GM12878 (cell line): ENCODE measurements at regions not wholly inside any gene's neighbourhood (a gene's known extent, or its start where the extent isn't known, plus 50 kb on each side); places are given as distances from the start of the nearest gene placed in this dataset.

Source experiments
- ATAC-seq: fragments of 200-7000 bp; cut with Tn5 transposase; 3 replicates; pipeline ENCODE4 v1.9.1; 2020; ENCODE audit warnings: mild to moderate bottlenecking, moderate library complexity
- BruUV-seq: library from RNA; stranded (reverse); fragments of 400-500 nt; replicated peaks from 2 replicates; lab custom pipeline; 2021; lab: Mats Ljungman, UMichigan
- CTCF ChIA-PET: fragments of 300-600 bp; sonication (Branson Sonifier 250); formaldehyde crosslinking; extraction: SDS; loops from one replicate; lab custom pipeline; 2021; ENCODE audit warnings: inconsistent platforms; lab: Yijun Ruan, JAX
- POLR2A ChIA-PET: fragments of 350-600 bp; formaldehyde crosslinking; extraction: SDS; loops from one replicate; lab custom pipeline; 2021; ENCODE audit warnings: inconsistent platforms; lab: Charles Lee
- RAD21 ChIA-PET: fragments of 300-600 bp; sonication (Branson Sonifier 250); formaldehyde crosslinking; loops from one replicate; lab custom pipeline; 2023; ENCODE audit warnings: antibody characterized with exemption; ENCODE audit not compliant: unreplicated experiment; lab: Charles Lee
- SMC1A ChIA-PET: fragments of 300-600 bp; sonication (Branson Sonifier 250); formaldehyde crosslinking; loops from one replicate; lab custom pipeline; 2023; ENCODE audit not compliant: unreplicated experiment, uncharacterized antibody; lab: Charles Lee
- DNase-seq: peaks from one replicate; pipeline ENCODE4 v3.0.0-alpha.2; 2011; ENCODE audit warnings: low read depth, low spot score
- FAIRE-seq: peaks from 3 replicates; lab custom pipeline; 2011; peaks lifted over from hg19 to GRCh38; lab: Jason Lieb, UNC
- H2AFZ ChIP-seq: 2 replicates; pipeline ENCODE4 v1.6.0; 2011; ENCODE audit warnings: low read depth, low read length, control low read depth; ENCODE audit not compliant: control insufficient read depth
- H3K27ac ChIP-seq: 2 replicates; pipeline ENCODE4 v1.5.1; 2011; ENCODE audit warnings: control low read depth; ENCODE audit not compliant: control insufficient read depth, insufficient read depth
- H3K27me3 ChIP-seq, 2 experiments: replicated peaks in 1 of 2; 2 replicates each; pipeline versions ENCODE4 v1.6.0 to v1.6.1; 2011; ENCODE audit warnings: low read length in 1 of 2; ENCODE audit not compliant: control insufficient read depth in 2 of 2, insufficient read depth in 2 of 2
- H3K36me3 ChIP-seq, 2 experiments: 2 replicates each; pipeline ENCODE4 v1.5.1; 2011; ENCODE audit warnings: low read length in 1 of 2; ENCODE audit not compliant: control insufficient read depth in 2 of 2, insufficient read depth in 2 of 2
- H3K4me1 ChIP-seq: 2 replicates; pipeline ENCODE4 v1.6.1; 2011; ENCODE audit warnings: mild to moderate bottlenecking, low read length, moderate library complexity, mixed read lengths; ENCODE audit not compliant: control insufficient read depth, insufficient read depth
- H3K4me2 ChIP-seq: 2 replicates; pipeline ENCODE4 v1.6.0; 2011; ENCODE audit warnings: control low read depth; ENCODE audit not compliant: control insufficient read depth, insufficient read depth
- H3K4me3 ChIP-seq: fragments of 200-600 bp; sonication (generic); 2 replicates; pipeline ENCODE4 v1.5.1; 2016
- H3K79me2 ChIP-seq: 2 replicates; pipeline ENCODE4 v1.6.0; 2011; ENCODE audit warnings: low read length; ENCODE audit not compliant: control insufficient read depth, insufficient read depth
- H3K9ac ChIP-seq: 2 replicates; pipeline ENCODE4 v1.8.0; 2011; ENCODE audit warnings: low read length, control low read depth, mixed read lengths; ENCODE audit not compliant: control insufficient read depth, insufficient read depth
- H3K9me3 ChIP-seq: replicated peaks from 3 replicates; pipeline ENCODE4 v1.5.1; 2011; ENCODE audit warnings: mild to moderate bottlenecking, low read length; ENCODE audit not compliant: control insufficient read depth, insufficient read depth
- H4K20me1 ChIP-seq: 2 replicates; pipeline ENCODE4 v1.6.0; 2011; ENCODE audit not compliant: control insufficient read depth, insufficient read depth
- BCL11A ChIP-seq: IDR thresholded peaks from 2 replicates; pipeline ENCODE4 v1.6.1; 2011; ENCODE audit warnings: low read depth, low read length
- CREM ChIP-seq: IDR thresholded peaks from 2 replicates; pipeline ENCODE4 v1.6.1; 2014; ENCODE audit warnings: antibody characterized with exemption, low read depth
- EED ChIP-seq: sonication (generic); IDR thresholded peaks from 2 replicates; pipeline ENCODE4 v1.6.1; 2016; ENCODE audit warnings: antibody characterized with exemption, low read depth
- GABPA ChIP-seq: IDR thresholded peaks from 2 replicates; pipeline ENCODE4 v1.6.1; 2014; ENCODE audit warnings: antibody characterized with exemption, low read depth, mild to moderate bottlenecking, inconsistent platforms
- IKZF1 ChIP-seq: fragments of 450-650 bp; conservative IDR thresholded peaks from 2 replicates; pipeline ENCODE4 v1.6.1; 2017; ENCODE audit warnings: antibody characterized with exemption, mild to moderate bottlenecking
- IRF4 ChIP-seq: IDR thresholded peaks from 2 replicates; pipeline ENCODE4 v1.6.1; 2011; ENCODE audit warnings: low read depth, low read length
- JUNB ChIP-seq: IDR thresholded peaks from 2 replicates; pipeline ENCODE4 v1.6.1; 2016; ENCODE audit warnings: antibody characterized with exemption, mild to moderate bottlenecking
- NFIC ChIP-seq: IDR thresholded peaks from 2 replicates; pipeline ENCODE4 v1.6.1; 2012; ENCODE audit warnings: low read depth, mild to moderate bottlenecking, inconsistent platforms, low read length, moderate library complexity
- NFYA ChIP-seq: IDR thresholded peaks from 2 replicates; pipeline ENCODE4 v1.6.1; 2011; ENCODE audit warnings: low read depth, mild to moderate bottlenecking, low read length, improper control_type of control experiment, borderline replicate concordance
- RUNX3 ChIP-seq: IDR thresholded peaks from 2 replicates; pipeline ENCODE4 v1.6.1; 2012; ENCODE audit warnings: low read length, inconsistent platforms
- SMAD1 ChIP-seq: fragments of 450-650 bp; IDR thresholded peaks from 2 replicates; pipeline ENCODE4 v1.6.1; 2018; ENCODE audit warnings: mild to moderate bottlenecking, low read depth; ENCODE audit not compliant: partially characterized antibody
- TCF12 ChIP-seq: IDR thresholded peaks from 2 replicates; pipeline ENCODE4 v1.6.1; 2011; ENCODE audit warnings: low read depth, mild to moderate bottlenecking, low read length
- TCF7 ChIP-seq: IDR thresholded peaks from 2 replicates; pipeline ENCODE4 v1.6.1; 2014; ENCODE audit warnings: antibody characterized with exemption, borderline replicate concordance
- ZBED1 ChIP-seq: IDR thresholded peaks from 2 replicates; pipeline ENCODE4 v1.6.1; 2016; ENCODE audit warnings: borderline replicate concordance
- ZNF384 ChIP-seq: IDR thresholded peaks from 2 replicates; pipeline ENCODE4 v1.6.1; 2012; ENCODE audit warnings: low read depth, mild to moderate bottlenecking, low read length, improper control_type of control experiment, borderline replicate concordance
- WGBS: methylation state at CpG from one replicate; pipeline ENCODE4 v1.1.6; 2016; ENCODE audit warnings: low lambda C conversion rate; ENCODE audit not compliant: insufficient replicate concordance, insufficient coverage; ENCODE audit errors: missing lambda C conversion rate; 5-methylcytosine and 5-hydroxymethylcytosine counted together
- in situ Hi-C: fragments of 300-500 bp; cut with MboI; formaldehyde crosslinking; loops from 9 replicates; pipeline ENCODE4 v1.14.3; 2018; ENCODE audit warnings: mixed read lengths
- intact Hi-C: fragments of 100-400 bp; cut with micrococcal nuclease; formaldehyde crosslinking; loops from one replicate; pipeline ENCODE4 v1.14.2; 2022; ENCODE audit not compliant: unreplicated experiment
- TF ChIP-seq, protein P1 (sequence below): fragments of 450-650 bp; IDR thresholded peaks from 2 replicates; pipeline ENCODE4 v1.6.1; 2017; ENCODE audit warnings: mild to moderate bottlenecking, moderate library complexity
- TF ChIP-seq, protein P2 (sequence below): IDR thresholded peaks from 2 replicates; pipeline ENCODE4 v1.6.1; 2012; ENCODE audit warnings: low read length, inconsistent platforms

DNA sequence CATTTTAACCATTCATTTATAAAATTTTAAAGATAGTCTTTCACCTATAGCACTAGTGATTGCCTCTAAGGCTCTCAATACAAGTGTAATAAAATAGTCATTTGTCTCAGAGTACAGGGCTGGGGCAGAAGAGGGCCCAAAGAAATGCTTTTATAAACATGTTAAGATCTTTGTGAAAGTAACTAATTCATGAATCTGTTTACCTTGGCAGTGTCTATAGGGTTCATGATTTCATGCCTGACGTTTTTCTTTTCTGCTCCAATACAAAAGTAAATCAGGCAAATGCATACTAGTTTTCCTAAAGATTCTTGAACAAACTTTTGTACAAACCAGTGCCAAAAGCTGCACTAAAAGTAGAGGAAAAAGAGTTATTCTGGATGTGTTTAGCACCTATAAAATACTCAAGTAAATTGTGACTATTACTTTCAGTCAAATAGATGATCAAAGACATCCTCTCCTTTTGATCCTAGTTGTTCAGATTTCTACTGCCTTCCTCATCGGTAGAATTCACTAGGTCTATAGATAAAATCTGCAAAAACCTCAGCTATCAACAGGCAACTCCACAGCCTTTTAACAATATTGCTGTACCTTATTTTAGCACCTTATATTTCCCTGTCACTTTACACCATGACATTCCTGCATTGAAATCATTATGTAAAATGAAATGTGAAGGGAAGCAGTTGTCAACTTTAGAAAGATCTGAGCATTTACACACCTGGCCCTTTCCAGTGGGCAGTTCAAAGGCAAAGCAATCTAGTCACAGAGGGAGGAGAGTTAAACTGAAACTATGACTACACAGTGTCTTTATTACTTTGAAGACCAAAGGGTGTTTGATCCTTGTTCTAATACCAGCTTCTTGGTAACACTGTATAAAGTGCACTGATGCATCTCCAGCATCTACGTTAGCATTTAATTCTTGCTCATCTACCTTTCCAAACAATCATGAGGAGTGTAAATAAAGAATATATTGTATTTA is 100.0 kb upstream of the MED13 start:
- SMC1A ChIA-PET = interaction anchor here (0.9 to 1.2 kb wide), 2 partner anchors 12 to 44 kb away, joined by 3 read pairs; no protein-coding TSS in a partner anchor
- H4K20me1 ChIP-seq = no peaks in the 10 kb centered on the region
- no peak overlapping the region for H3K27ac ChIP-seq
- in situ Hi-C loops = no loop called here
- no peaks in the 10 kb centered on the region for H3K9me3 ChIP-seq
- TF ChIP-seq IRF4 (0 out of 2 replicates have a peak, but pooled peaks have one; percentile 38), SMAD1 (no peak), TCF7 (peak; percentile 94), IKZF1 (0 out of 2 replicates have a peak, but pooled peaks have one; percentile 35), JUNB (peak; percentile 87), BCL11A (peak; percentile 32; the same call in 1 of the 2 replicates), TCF12 (0 out of 2 replicates have a peak, but pooled peaks have one; percentile 60), NFYA (no peak), NFIC (peak; percentile 68; the same call in 1 of the 2 replicates), ZNF384 (no peak), CREM (peak; percentile 65), ZBED1 (peak; percentile 67; the same call in 1 of the 2 replicates), GABPA (peak; percentile 22; the same call in 1 of the 2 replicates), RUNX3 (peak; percentile 66; the same call in 1 of the 2 replicates), EED (peak; percentile 52; the same call in 1 of the 2 replicates)
- TF ChIP-seq, protein P1, sequence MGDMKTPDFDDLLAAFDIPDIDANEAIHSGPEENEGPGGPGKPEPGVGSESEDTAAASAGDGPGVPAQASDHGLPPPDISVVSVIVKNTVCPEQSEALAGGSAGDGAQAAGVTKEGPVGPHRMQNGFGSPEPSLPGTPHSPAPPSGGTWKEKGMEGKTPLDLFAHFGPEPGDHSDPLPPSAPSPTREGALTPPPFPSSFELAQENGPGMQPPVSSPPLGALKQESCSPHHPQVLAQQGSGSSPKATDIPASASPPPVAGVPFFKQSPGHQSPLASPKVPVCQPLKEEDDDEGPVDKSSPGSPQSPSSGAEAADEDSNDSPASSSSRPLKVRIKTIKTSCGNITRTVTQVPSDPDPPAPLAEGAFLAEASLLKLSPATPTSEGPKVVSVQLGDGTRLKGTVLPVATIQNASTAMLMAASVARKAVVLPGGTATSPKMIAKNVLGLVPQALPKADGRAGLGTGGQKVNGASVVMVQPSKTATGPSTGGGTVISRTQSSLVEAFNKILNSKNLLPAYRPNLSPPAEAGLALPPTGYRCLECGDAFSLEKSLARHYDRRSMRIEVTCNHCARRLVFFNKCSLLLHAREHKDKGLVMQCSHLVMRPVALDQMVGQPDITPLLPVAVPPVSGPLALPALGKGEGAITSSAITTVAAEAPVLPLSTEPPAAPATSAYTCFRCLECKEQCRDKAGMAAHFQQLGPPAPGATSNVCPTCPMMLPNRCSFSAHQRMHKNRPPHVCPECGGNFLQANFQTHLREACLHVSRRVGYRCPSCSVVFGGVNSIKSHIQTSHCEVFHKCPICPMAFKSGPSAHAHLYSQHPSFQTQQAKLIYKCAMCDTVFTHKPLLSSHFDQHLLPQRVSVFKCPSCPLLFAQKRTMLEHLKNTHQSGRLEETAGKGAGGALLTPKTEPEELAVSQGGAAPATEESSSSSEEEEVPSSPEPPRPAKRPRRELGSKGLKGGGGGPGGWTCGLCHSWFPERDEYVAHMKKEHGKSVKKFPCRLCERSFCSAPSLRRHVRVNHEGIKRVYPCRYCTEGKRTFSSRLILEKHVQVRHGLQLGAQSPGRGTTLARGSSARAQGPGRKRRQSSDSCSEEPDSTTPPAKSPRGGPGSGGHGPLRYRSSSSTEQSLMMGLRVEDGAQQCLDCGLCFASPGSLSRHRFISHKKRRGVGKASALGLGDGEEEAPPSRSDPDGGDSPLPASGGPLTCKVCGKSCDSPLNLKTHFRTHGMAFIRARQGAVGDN = no peak
- TF ChIP-seq, protein P2, sequence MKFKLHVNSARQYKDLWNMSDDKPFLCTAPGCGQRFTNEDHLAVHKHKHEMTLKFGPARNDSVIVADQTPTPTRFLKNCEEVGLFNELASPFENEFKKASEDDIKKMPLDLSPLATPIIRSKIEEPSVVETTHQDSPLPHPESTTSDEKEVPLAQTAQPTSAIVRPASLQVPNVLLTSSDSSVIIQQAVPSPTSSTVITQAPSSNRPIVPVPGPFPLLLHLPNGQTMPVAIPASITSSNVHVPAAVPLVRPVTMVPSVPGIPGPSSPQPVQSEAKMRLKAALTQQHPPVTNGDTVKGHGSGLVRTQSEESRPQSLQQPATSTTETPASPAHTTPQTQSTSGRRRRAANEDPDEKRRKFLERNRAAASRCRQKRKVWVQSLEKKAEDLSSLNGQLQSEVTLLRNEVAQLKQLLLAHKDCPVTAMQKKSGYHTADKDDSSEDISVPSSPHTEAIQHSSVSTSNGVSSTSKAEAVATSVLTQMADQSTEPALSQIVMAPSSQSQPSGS = peak; percentile 66
- TF ChIP-seq, all 136 proteins: peak for 13
- DNase-seq = peak; percentile 5
- 32% methylated on average over 3 of the region's 3 CpGs for WGBS
- 0 out of 2 replicates have a peak overlapping the region, but pooled peaks have one; percentile 3 for H3K4me2 ChIP-seq
- 0 out of 2 replicates have a peak overlapping the region, but pooled peaks have one; percentile 12 for H2AFZ ChIP-seq
- FAIRE-seq = peak; percentile 38
- H3K9ac ChIP-seq = no peak overlapping the region
- BruUV-seq = no TSS peak
- H3K79me2 ChIP-seq = no peaks in the 10 kb centered on the region
- ChIA-PET RAD21 (interaction anchor here (1.1 kb wide), 1 partner anchor 55 kb away, joined by 4 read pairs; no protein-coding TSS in a partner anchor), POLR2A (no interaction called here), CTCF (interaction anchor here (0.5 to 1.2 kb wide), 5 partner anchors 9 to 225 kb away, joined by 3 read pairs; no protein-coding TSS in a partner anchor)
- no peaks in the 10 kb centered on the region for H3K4me1 ChIP-seq
- no peak overlapping the region for H3K4me3 ChIP-seq
- intact Hi-C loops = no loop called here
- peak; percentile 98 for ATAC-seq
- H3K27me3 ChIP-seq = no peaks in the 10 kb centered on the region
- H3K36me3 ChIP-seq = no peaks in the 10 kb centered on the region
